ENCODE measurements at regions not wholly inside any gene's neighbourhood (a gene's known extent, or its start where the extent isn't known, plus 50 kb on each side); places are given as distances from the start of the nearest gene placed in this dataset.

GRCh38 chr12:92585115-92585727 is 117.6 kb upstream of the PLEKHG7 start:
- DNase-seq (ENCODE audit: low spot score in 2 of 2) (no peak), FAIRE-seq (no peak)

GRCh38 chr12:92583910-92584309 is 118.9 kb upstream of the PLEKHG7 start:
- DNase-seq (ENCODE audit: low spot score in 2 of 2) = no peak
- FAIRE-seq = no peak

GRCh38 chr12:92582893-92583292 is 119.9 kb upstream of the PLEKHG7 start:
- DNase-seq (ENCODE audit: low spot score in 2 of 2) (no peak), FAIRE-seq (no peak)

GRCh38 chr12:92582475-92582874 is 120.3 kb upstream of the PLEKHG7 start:
- DNase-seq (ENCODE audit: low spot score in 2 of 2) (no peak), FAIRE-seq (no peak)

GRCh38 chr12:92581604-92582003 is 121.2 kb upstream of the PLEKHG7 start:
- DNase-seq (ENCODE audit: low spot score in 2 of 2) (no peak), FAIRE-seq (no peak)

GRCh38 chr12:92574911-92575570 is 127.7 kb upstream of the PLEKHG7 start:
- DNase-seq (ENCODE audit: low spot score in 2 of 2) = no peak

GRCh38 chr12:92574051-92574783 is 128.6 kb upstream of the PLEKHG7 start:
- FAIRE-seq (no peak), DNase-seq (ENCODE audit: low spot score in 2 of 2) (no peak)

More at GRCh38 chr12:92574911-92575570, 127.7 kb upstream of the PLEKHG7 start:
- no peak for FAIRE-seq

- no peak for FAIRE-seq
- DNase-seq (ENCODE audit: low spot score in 2 of 2) = no peak
These were observed 129.7 kb upstream of the PLEKHG7 start for GRCh38 chr12:92573104-92573503.

GRCh38 chr12:92571844-92572543 is 130.8 kb upstream of the PLEKHG7 start:
- no peak for DNase-seq (ENCODE audit: low spot score in 2 of 2)
- FAIRE-seq = no peak

GRCh38 chr12:92571169-92571568 is 131.6 kb upstream of the PLEKHG7 start:
- FAIRE-seq = no peak
- DNase-seq (ENCODE audit: low spot score in 2 of 2) = no peak

- FAIRE-seq (peak; percentile 62), DNase-seq (ENCODE audit: low spot score in 2 of 2) (peak; percentile 24 to 50)
These were observed 132.6 kb upstream of the PLEKHG7 start for GRCh38 chr12:92570056-92570753.

- FAIRE-seq (no peak), DNase-seq (ENCODE audit: low spot score in 2 of 2) (no peak)
These were observed 134.1 kb upstream of the PLEKHG7 start for GRCh38 chr12:92568691-92569090.

- FAIRE-seq = no peak
These were observed 136.3 kb upstream of the PLEKHG7 start for GRCh38 chr12:92566448-92567019.

GRCh38 chr12:92563819-92564218 is 139.0 kb upstream of the PLEKHG7 start:
- DNase-seq (ENCODE audit: low spot score in 2 of 2) (no peak), FAIRE-seq (no peak)

More at GRCh38 chr12:92566448-92567019, 136.3 kb upstream of the PLEKHG7 start:
- no peak for DNase-seq (ENCODE audit: low spot score in 2 of 2)

- FAIRE-seq (no peak), DNase-seq (ENCODE audit: low spot score in 2 of 2) (no peak)
These were observed 140.6 kb upstream of the PLEKHG7 start for GRCh38 chr12:92562063-92562734.

- no peak for FAIRE-seq
- no peak for DNase-seq (ENCODE audit: low spot score in 2 of 2)
These were observed 141.3 kb upstream of the PLEKHG7 start for GRCh38 chr12:92561543-92561899.

GRCh38 chr12:92560713-92561542 is 141.9 kb upstream of the PLEKHG7 start:
- FAIRE-seq (no peak), DNase-seq (ENCODE audit: low spot score in 2 of 2) (no peak)

GRCh38 chr12:92558806-92559205 is 144.0 kb upstream of the PLEKHG7 start:
- FAIRE-seq = no peak

More at GRCh38 chr12:92558806-92559205, 144.0 kb upstream of the PLEKHG7 start:
- no peak for DNase-seq (ENCODE audit: low spot score in 2 of 2)
